Prostate gland (tissue), 2 donors: ENCODE measurements at regions not wholly inside any gene's neighbourhood (a gene's known extent, or its start where the extent isn't known, plus 50 kb on each side); places are given as distances from the start of the nearest gene placed in this dataset.

Experiments
- POLR2A ChIP-seq: fragments of 450-650 bp; IDR thresholded peaks from one replicate; pipeline ENCODE4 v1.6.1; 2016; ENCODE audit warnings: antibody characterized with exemption, mild to moderate bottlenecking
- TF ChIP-seq, protein P1 (sequence below), 4 experiments: fragments of 200-600 bp in 2 of 4; fragments of 450-650 bp in 2 of 4; sonication (generic) in 2 of 4; IDR thresholded peaks; 1 replicate in 3 of 4; 2 replicates in 1 of 4; pipeline ENCODE4 v1.5.1; 2016 to 2019; ENCODE audit warnings: antibody characterized with exemption in 4 of 4, mild to moderate bottlenecking in 2 of 4, moderate library complexity in 2 of 4

DNA sequence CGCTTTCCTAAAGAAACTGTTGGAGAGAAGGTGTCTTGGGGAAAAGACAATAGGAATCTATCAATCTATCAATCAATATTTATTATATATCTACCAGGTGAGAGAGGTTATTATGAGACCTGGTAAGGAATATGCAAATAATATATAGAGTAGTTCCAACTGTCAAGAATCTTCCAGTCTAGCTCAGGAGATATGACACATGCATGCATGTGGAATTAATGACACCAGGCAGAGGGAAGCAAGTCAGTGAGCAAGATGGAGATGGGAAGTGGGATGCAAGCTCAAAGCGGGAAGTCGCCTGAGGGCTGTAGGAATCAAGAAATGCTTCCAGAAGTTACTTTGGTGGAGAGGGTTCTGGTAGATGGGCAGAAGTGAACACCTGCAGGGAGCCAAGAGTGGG lies 187.4 kb upstream of the NRP1 start:
- TF ChIP-seq, protein P1, sequence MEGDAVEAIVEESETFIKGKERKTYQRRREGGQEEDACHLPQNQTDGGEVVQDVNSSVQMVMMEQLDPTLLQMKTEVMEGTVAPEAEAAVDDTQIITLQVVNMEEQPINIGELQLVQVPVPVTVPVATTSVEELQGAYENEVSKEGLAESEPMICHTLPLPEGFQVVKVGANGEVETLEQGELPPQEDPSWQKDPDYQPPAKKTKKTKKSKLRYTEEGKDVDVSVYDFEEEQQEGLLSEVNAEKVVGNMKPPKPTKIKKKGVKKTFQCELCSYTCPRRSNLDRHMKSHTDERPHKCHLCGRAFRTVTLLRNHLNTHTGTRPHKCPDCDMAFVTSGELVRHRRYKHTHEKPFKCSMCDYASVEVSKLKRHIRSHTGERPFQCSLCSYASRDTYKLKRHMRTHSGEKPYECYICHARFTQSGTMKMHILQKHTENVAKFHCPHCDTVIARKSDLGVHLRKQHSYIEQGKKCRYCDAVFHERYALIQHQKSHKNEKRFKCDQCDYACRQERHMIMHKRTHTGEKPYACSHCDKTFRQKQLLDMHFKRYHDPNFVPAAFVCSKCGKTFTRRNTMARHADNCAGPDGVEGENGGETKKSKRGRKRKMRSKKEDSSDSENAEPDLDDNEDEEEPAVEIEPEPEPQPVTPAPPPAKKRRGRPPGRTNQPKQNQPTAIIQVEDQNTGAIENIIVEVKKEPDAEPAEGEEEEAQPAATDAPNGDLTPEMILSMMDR (IDR thresholded peaks at IDR 0.05) = no peak
- no peak for TF ChIP-seq POLR2A
